HG02938 (cell line): ENCODE measurements at regions not wholly inside any gene's neighbourhood (a gene's known extent, or its start where the extent isn't known, plus 50 kb on each side); places are given as distances from the start of the nearest gene placed in this dataset.

Experiments used
- ATAC-seq: cut with Tn5 transposase; IDR thresholded peaks from one replicate; pipeline ENCODE4 v1.9.1; 2021; ENCODE audit warnings: mild to moderate bottlenecking, moderate library complexity; ENCODE audit not compliant: unreplicated experiment

DNA sequence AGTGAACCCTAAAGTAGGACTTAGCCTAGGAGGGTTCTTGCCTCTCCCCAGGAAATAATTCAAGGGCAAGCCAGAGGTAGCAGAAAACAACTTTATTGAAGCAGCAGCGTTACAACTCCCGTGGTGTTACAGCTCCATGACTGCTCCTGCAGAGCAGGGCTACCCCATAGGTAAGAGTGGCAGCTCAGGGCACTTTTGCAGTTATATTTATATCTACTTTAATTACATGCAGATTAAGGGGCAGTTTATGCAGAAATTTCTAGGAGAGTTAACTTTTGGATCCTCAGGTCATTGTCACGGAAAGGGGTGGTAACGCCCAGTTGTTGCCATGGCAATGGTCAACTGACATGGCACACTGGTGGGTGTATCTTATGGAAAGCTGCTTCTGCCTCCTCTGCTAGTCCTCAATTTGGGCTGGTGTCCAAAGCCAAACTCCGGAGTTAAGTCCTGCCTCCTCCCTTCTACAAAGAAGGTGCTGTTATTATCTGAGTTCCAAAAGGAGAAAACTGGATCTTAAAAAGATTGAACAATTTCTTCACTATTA, 1413.0 kb downstream of the DSC3 start:
- ATAC-seq: no peak

DNA sequence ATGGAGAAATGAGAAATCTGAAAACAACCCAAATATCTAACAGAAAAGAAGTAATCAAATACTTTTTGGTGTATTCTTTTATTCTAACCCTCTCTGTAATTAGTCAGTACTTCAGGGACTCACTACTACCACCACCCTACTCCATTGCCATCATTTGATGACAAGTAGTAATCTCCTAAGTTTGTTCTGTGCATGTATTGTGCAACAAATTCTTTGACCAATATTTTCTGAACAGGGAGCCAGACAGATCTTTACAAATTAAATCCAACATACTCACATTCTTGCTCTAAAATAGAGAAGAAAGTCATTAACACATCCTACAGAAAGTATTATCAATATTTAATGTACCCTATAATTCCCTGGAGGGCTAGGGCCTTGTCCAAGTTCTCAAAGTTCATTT, 1416.4 kb downstream of the DSC3 start:
- ATAC-seq: no peak

DNA sequence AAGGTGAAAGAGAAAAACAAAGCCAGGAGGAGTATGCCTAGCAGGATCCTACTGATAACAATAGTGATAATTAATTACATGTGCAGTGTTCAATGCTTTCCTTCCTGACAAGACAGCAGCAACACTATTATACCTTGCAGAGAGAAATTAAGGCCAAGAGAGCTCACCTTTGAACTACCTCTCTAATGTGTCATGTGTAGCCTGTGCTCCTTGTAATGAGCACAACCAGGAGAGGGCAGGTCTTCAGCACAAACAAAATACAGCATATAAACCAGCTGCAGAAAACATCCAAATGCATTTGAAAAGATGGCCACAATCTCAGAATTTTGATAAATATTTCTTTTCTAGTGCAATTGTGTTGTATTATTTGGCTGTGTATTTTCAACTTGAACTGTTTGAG, 1425.7 kb downstream of the DSC3 start:
- no peak for ATAC-seq

DNA sequence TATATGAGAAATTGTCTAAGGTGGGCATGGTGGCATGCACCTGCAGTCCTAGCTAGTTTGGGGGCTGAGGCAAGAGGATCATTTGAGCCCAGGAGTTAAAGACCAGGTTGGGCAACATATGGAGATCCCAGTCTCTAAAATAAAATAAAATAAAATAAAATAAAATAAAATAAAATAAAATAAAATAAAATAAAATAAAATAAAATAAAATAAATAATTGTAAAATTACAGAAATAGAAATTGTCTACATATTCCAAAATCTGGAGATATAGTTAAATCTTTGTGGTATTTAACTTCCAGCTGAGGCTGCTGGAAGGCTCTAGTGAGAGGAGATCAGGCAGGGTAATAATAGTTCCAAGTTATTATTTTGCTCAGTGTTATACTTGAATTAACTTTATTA, 1432.1 kb upstream of the CDH2 start:
- no peak for ATAC-seq

DNA sequence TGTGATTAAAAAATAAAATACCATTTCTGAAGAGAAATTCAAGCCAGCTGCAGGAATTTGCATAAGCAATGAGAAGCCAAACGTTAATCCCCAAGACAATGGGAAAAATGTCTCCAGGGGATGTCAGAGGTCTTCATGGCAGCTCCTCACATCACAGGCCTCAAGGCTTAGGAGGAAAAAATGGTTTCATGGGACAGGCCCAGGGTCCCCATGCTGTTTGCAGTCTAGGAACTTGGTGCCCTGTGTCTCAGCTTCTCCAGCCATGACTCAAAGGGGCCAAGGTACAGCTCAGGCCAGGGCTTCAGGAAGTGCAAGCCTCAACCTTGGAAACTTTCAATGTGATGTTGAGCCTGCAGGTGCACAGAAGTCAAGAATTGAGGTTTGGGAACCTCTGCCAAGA, 1428.4 kb upstream of the CDH2 start:
- no peak for ATAC-seq

DNA sequence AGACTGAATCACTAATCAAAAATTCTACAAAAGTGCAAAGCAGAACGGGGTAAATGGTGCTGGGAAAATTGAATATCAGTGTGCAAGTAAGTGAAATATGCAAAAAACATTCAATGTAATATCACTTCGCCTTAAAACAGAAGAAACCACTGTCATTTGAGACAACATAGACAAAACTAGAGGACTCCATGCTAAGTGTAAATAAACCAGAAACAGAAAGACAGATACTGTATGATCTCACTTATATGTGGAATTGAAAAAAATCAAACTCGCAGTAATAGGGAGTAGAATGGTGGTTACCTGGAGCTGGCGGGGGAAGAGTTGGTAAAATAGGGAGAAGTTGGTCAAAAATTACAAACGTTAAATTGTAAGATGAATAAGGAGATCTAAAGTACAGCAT, 1420.0 kb upstream of the CDH2 start:
- no peak for ATAC-seq

DNA sequence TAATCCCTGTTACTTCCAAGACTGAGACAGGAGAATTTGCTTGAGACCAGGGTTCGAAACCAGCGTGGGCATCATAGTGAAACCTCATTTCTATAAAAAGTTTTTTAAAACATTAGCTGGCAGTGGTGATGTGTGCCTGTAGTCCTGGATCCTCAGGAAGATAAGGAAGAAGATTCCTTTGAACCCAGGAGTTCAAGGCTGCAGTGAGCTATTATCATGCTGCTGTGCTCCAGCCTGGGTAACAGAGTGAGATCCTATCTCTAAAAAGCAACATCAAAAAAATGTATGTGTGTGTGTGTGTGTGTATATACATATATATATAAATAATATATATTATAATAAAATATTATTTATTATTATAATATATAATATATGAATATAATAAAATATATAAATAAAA, 1417.6 kb upstream of the CDH2 start:
- ATAC-seq: no peak

DNA sequence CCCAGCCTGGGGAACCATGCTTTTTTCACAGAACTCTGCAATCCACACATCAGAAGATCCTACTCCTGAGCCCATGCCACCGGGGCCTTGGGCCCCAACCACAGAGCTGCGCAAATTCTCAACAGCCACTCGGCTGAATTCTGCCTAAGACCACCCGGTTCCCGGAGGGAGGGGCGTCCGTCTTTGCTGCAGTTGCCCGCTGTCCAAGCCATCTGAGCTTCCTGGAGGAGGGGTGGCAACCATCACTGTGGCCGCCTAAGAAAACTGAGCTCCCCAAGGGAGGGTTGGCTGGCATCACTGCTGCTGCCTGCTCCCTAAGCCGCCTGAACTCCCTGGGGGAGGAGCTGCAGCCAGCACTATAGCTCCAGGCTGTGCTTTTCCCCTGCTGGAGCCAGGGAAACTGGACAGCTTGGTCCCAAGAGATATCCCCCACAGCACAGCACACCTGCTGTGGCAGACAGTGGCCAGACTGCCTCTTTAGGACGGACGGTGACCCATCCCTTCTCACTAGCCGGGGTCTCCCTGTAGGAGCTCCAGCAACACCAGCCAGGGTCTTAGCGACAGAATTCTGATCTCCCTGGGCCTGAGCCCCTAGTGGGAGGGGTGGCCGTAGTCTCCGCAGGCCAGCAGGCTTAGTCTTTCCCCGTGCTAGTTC, 1411.6 kb upstream of the CDH2 start:
- ATAC-seq: no peak

DNA sequence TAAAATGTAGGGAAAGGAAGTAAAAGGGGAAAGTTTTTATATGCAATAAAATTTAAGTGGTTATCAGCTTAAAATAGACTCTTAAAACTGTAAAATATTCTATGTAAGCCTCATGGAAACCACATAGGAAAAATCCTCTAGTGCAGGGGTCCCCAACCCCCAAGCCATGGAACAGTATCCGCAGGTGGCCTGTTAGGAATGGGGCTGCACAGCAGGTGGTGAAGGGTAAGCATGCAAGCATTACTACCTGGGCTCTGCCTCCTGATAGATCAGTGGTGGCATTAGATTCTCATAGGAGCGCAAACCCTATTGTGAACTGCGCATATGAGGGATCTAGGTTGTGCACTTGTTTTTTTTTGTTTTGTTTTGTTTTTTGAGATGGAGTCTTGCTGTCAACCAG, 1409.3 kb upstream of the CDH2 start:
- no peak for ATAC-seq

DNA sequence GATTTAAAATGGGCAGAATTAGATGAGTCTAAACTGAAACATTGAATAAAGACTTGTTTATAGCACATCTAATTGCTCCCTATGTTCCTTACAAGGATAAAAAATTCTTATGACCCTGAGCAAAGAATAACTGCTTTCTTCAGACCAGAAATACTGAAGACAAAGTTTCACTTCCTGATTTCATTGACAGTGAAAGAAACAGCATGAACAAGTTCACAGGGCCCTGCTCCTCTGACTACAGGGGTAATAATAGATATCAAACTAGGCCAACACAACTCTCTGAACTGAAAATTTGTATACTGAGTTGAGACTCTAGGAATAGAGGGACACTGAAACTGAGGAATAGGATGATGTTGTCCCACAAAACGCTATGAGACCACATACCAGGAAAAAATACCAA, 1383.3 kb upstream of the CDH2 start:
- peak; percentile 78 for ATAC-seq

DNA sequence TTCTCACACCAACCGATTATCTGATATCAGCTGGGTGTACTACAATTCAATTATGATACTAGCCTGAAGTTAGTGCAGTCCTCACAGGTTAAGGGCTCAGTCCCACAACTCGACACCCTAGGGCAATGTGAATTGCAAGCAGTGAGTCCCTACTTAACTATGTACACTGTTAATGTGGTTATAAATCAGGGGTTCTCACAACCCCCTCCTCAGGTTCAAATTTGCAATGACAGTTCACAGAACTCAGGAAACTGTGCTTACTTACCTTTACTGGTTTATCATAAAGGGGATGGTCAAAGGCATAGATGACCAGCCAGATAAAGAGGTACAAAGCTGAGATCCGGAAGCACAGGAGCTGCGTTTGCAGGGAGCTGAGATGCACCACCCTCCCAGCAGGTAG, 1379.1 kb upstream of the CDH2 start:
- ATAC-seq: no peak

DNA sequence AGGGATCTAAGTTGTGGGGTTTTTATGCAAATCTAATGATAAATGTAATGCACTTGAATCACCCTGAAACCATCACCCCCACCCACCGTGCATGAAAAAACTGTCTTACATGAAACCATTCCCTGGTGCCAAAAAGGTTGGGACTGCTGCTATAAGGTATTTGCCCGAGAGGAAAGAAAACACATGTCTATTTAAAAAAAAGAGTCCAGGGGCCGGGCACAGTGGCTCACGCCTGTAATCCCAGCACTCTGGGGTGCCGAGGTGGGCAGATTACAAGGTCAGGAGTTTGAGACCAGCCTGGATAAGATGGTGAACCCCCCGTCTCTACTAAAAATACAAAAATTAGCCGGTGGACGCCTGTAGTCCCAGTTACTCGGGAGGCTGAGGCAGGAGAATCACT, 1372.8 kb upstream of the CDH2 start:
- ATAC-seq: no peak

DNA sequence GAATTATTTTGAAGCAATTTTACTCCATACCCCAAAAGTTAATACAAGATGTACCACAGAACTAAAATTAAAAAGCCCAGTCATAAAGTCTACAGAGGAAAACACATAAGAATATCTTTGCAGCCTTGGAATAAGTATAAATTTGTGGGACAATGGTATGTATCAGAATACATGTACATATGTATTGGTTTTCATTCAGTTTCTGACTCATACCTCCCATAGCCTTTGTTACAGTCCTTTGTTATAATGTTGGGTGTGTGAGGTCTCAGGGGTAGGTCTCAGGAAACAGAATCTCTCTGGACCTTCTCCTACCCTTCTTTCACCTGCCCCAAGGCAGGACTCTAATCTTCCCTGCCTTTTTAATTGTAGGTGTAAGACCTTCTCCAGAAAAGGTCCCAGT, 1370.7 kb upstream of the CDH2 start:
- ATAC-seq: no peak

DNA sequence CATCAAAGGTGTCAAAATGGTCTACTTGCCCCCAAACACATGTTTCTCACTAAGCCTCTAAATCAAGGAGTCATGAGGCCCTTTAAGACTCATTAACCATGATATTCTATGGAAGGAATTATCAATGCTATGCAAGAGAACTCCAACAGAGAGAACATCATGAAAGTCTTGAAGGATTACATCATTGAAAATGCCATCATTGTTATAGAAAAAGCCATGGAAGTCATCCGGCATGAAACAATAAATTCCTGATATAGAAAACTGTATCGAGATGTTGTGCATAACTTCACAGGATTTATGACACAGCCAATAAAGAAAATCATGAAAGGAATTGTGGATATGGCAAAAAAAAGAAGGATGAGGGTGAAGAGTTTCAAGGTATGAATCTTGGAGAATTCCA, 1363.6 kb upstream of the CDH2 start:
- no peak for ATAC-seq

DNA sequence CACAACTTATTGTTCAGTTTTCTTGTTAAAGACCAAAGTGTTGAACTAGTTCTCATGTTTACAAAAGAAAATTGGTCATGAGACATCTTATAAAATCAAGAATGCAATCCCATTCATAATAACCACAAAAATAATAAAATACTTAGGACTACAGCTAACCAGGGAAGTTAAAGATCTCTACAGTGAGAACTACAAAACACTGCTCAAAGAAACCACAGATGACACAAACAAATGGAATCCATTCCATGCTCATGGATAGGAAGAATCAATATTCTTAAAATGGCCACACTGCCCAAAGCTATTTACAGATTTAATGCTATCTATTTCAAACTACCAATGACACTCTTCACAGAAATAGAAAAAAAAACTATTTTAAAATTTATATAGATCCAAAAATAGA, 1354.8 kb upstream of the CDH2 start:
- no peak for ATAC-seq

DNA sequence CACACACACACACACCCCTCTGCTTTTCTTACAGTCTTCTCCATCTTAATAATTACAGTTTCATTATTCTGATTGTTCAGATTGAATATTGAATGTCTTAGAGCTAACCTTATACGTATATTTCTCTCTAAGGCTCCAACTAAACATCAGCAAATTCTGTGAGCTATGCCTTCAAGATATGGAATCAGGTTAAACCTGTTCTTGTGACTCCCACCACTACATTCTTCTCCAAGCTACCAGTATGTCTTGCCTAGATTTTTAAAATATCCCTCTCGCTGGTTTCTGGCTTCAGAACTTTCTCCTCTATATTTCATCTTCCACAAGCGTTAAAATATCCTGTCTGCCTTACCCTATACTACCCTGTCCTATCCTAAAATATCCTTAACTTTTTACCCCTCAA, 1346.4 kb upstream of the CDH2 start:
- no peak for ATAC-seq

DNA sequence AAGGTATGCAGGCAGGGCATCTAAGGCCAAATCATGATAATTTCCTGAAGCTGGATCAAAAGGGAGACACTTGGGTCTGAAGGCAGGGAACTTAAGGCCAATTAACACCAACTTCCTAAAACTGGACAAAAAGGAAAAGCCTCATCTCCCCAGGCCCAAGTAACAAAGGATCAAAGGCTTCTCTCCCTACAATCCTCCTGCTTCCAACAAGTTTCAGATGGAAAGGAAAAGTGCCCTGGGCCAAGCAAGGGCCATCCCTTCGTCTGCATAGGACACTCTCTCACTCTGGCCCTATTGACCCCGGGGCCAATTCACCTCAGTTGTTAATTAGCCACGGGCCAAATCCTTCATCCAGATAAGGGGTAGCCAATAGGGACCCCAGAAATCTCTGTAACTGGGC, 1335.8 kb upstream of the CDH2 start:
- no peak for ATAC-seq

DNA sequence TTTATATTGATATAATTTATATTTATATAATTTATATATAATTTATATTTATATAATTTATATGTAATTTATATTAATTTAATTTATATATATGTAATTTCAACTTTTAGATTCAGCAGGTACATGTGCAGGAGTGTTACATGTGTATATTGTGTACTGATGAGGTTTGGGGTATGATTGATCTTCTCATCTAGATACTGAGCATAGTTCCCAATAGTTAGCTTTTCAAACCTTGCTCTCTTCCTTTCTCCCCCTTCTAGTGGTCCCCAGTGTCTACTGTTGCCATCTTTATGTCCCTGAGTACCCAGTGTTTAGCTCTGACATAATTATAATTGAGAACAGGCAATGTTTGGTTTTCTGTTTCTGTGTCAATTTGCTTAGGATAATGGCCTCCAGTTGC, 1335.3 kb upstream of the CDH2 start:
- no peak for ATAC-seq

DNA sequence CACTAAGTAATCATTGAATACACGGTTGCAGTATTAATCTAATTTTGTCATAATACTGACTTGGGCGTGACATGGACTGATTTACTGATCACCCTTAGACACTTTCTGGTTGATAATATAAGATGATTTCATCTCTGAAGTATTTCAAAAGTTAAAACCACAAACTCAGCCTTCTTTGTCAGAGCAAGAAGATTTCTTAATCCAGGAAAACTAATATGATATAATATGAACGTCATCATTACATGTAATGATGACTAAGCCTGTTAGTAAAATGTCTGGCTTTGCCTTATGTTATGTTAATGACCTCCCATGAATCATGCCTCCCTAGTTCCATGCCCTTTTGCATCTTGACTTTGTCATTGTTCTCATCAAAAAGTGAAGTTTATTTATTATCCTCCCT, 1325.0 kb upstream of the CDH2 start:
- ATAC-seq: no peak

DNA sequence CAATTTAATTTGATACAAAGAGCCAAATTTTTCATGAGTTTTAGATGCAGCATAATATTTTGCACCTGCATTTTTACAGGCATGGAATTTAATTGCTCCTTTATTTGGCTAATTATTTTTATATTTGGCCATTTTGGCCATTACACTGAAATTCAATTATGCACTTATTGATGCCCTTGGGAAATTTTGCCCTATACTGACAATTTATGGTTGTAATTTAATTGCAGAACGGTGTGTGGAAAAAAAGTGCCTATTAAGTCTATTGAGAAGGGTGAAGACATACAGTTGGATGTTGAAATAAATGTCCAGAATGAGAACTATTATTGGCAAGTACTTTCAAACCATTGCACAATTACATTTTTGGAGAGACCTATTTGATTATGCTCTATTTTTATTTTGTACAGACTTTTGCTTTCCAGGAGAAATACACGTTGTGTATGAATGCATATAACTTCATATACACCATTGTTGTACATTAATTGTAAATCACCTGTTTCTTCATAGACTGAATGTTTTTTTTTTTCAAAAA, 1319.3 kb upstream of the CDH2 start:
- ATAC-seq: no peak

DNA sequence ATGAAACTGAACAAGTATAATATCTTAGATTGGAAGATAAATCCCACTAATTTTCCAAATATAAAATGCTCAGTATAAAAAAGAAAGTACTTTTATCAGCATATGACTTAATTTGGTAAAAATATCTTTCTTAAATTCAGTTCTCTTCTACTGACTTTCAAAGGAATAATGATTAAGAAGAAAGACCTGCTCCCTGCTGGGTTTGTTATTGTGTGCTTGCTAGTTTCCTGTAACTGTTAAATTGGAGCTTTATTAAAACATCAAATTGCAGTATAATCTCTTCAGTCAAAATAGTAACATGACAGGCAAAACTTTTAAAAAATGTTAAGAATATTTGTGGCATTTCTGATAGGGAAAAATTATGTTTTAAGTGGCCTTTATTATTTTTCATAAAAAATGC, 1317.4 kb upstream of the CDH2 start:
- no peak for ATAC-seq

DNA sequence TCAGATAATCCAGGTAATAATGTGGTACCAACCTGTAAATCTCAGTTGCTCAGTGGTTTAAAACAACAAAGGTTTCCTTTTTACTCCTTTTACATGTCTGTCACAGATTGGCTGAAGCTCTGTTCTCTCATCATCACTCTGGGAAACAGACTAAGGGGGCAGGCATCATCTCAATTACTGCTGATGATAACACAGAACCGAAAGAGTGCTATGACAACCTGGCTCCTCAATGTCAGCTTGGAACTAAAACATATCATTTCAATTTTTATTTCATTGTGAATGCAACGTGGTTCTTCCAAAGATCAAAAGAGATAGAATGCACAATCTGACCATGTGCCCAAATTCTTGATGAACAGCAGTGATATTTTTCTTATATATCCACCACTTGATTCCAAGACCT, 1315.0 kb upstream of the CDH2 start:
- no peak for ATAC-seq

DNA sequence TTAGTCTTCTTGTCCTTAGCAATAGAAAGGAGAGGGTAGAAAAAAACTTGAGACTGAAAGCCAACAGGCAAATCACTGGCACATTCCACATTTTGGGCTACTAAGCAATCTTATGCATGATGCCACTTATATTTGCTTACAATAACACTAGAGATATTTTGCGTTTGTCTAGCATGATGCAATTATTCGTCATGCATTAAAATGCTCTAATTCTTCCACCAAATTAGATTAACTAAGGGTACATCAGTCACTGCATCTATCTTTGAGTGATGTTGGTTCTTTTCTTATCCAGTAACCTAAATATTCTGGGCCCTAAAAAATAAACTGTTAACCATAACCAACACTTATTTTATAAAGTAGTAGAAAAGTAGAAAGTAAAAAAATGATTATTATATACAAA, 1311.7 kb upstream of the CDH2 start:
- ATAC-seq: no peak
